ENCODE measurements at regions not wholly inside any gene's neighbourhood (a gene's known extent, or its start where the extent isn't known, plus 50 kb on each side); places are given as distances from the start of the nearest gene placed in this dataset.

GRCh38 chr5:68991279-68992084 lies 102.3 kb upstream of the SLC30A5 start:
- no peak for DNase-seq (ENCODE audit: low read depth)
- no peak overlapping the region for H3K4me3 ChIP-seq (ENCODE audit: control insufficient read depth, low read depth, low read length)
- TF ChIP-seq CTCF (conservative IDR thresholded peaks at IDR 0.05; ENCODE audit: control insufficient read depth, insufficient read depth, low read depth, low read length) = no peak

- DNase-seq (ENCODE audit: low read depth) = no peak
- H3K4me3 ChIP-seq (ENCODE audit: control insufficient read depth, low read depth, low read length) = no peak overlapping the region
- no peak for TF ChIP-seq CTCF (conservative IDR thresholded peaks at IDR 0.05; ENCODE audit: control insufficient read depth, insufficient read depth, low read depth, low read length)
Measured at GRCh38 chr5:68994645-68995044, 99.2 kb upstream of the SLC30A5 start.

- H3K4me3 ChIP-seq (ENCODE audit: control insufficient read depth, low read depth, low read length) = no peak overlapping the region
- DNase-seq (ENCODE audit: low read depth) = peak; percentile 38
- TF ChIP-seq CTCF (conservative IDR thresholded peaks at IDR 0.05; ENCODE audit: control insufficient read depth, insufficient read depth, low read depth, low read length) = no peak
Measured at GRCh38 chr5:68995845-68996545, 97.8 kb upstream of the SLC30A5 start.

- TF ChIP-seq CTCF (conservative IDR thresholded peaks at IDR 0.05; ENCODE audit: control insufficient read depth, insufficient read depth, low read depth, low read length) = no peak
- no peak overlapping the region for H3K4me3 ChIP-seq (ENCODE audit: control insufficient read depth, low read depth, low read length)
- DNase-seq (ENCODE audit: low read depth) = no peak
Measured at GRCh38 chr5:68999181-68999580, 94.6 kb upstream of the SLC30A5 start.

GRCh38 chr5:69000216-69000919 lies 93.4 kb upstream of the SLC30A5 start:
- DNase-seq (ENCODE audit: low read depth) = no peak
- no peak for TF ChIP-seq CTCF (conservative IDR thresholded peaks at IDR 0.05; ENCODE audit: control insufficient read depth, insufficient read depth, low read depth, low read length)
- no peak overlapping the region for H3K4me3 ChIP-seq (ENCODE audit: control insufficient read depth, low read depth, low read length)

GRCh38 chr5:69000949-69001348 lies 92.9 kb upstream of the SLC30A5 start:
- no peak overlapping the region for H3K4me3 ChIP-seq (ENCODE audit: control insufficient read depth, low read depth, low read length)
- no peak for DNase-seq (ENCODE audit: low read depth)
- TF ChIP-seq CTCF (conservative IDR thresholded peaks at IDR 0.05; ENCODE audit: control insufficient read depth, insufficient read depth, low read depth, low read length) = no peak
